RWPE2 (cell line): ENCODE measurements at regions not wholly inside any gene's neighbourhood (a gene's known extent, or its start where the extent isn't known, plus 50 kb on each side); places are given as distances from the start of the nearest gene placed in this dataset.

Experiments used
- ATAC-seq: fragments of 200-7000 bp; cut with Tn5 transposase; 3 replicates; pipeline ENCODE4 v1.9.1; 2021; ENCODE audit warnings: low read depth
- DNase-seq: peaks from one replicate; pipeline ENCODE4 v3.0.0-alpha.2; 2020; ENCODE audit warnings: low spot score
- H3K27ac ChIP-seq: fragments of 450-650 bp; 2 replicates; pipeline ENCODE4 v1.5.1; 2017; ENCODE audit warnings: mild to moderate bottlenecking; ENCODE audit not compliant: poor library complexity, severe bottlenecking
- H3K27me3 ChIP-seq: fragments of 250-450 bp; sonication (Bioruptor Pico); 2 replicates; pipeline ENCODE4 v1.5.1; 2021; ENCODE audit warnings: mild to moderate bottlenecking, moderate library complexity; ENCODE audit not compliant: insufficient read depth, poor library complexity, severe bottlenecking
- H3K36me3 ChIP-seq: fragments of 250-450 bp; sonication (Bioruptor Pico); 2 replicates; pipeline ENCODE4 v1.5.1; 2020; ENCODE audit warnings: low read depth, mild to moderate bottlenecking, moderate library complexity
- H3K4me1 ChIP-seq: fragments of 250-450 bp; sonication (Bioruptor Pico); 2 replicates; pipeline ENCODE4 v1.5.1; 2021; ENCODE audit warnings: mild to moderate bottlenecking, moderate library complexity; ENCODE audit not compliant: insufficient read depth, poor library complexity, severe bottlenecking
- H3K4me3 ChIP-seq: fragments of 250-450 bp; sonication (Bioruptor Pico); 2 replicates; pipeline ENCODE4 v1.5.1; 2021; ENCODE audit warnings: mild to moderate bottlenecking, moderate library complexity; ENCODE audit not compliant: severe bottlenecking
- H3K9me3 ChIP-seq: fragments of 250-450 bp; sonication (Bioruptor Pico); 2 replicates; pipeline ENCODE4 v1.5.1; 2021; ENCODE audit warnings: mild to moderate bottlenecking, moderate library complexity; ENCODE audit not compliant: severe bottlenecking
- TF ChIP-seq, protein P1 (sequence below): fragments of 450-650 bp; IDR thresholded peaks from one replicate; pipeline ENCODE4 v1.5.1; 2017; ENCODE audit warnings: mild to moderate bottlenecking, moderate library complexity; ENCODE audit not compliant: poor library complexity, severe bottlenecking

DNA sequence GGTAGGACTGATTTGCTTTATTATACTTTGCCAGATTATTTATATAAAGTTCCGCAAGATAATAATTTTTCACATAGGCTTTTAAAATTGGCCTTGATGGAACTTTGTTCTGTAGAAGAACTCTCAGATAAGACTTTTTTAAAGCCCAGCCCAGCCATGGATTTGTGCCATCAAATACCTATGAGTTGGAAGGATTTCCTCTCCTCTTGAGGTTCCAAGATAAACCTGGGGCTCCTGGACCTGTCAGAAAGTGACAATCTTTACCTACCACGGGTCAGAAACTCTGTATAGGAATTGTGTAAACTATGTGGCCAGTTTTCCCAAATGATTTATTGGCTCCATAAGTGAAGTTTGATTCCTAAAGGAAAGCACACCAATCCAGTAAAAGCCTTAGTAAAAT is 271.9 kb upstream of the GRID2 start:
- Histone ChIP-seq H3K27me3 (no peaks in the 10 kb centered on the region), H3K27ac (no peak overlapping the region), H3K4me1 (no peaks in the 10 kb centered on the region), H3K4me3 (no peak overlapping the region), H3K36me3 (no peaks in the 10 kb centered on the region), H3K9me3 (no peaks in the 10 kb centered on the region)
- no peak for ATAC-seq
- DNase-seq, result no peak
- TF ChIP-seq, protein P1, sequence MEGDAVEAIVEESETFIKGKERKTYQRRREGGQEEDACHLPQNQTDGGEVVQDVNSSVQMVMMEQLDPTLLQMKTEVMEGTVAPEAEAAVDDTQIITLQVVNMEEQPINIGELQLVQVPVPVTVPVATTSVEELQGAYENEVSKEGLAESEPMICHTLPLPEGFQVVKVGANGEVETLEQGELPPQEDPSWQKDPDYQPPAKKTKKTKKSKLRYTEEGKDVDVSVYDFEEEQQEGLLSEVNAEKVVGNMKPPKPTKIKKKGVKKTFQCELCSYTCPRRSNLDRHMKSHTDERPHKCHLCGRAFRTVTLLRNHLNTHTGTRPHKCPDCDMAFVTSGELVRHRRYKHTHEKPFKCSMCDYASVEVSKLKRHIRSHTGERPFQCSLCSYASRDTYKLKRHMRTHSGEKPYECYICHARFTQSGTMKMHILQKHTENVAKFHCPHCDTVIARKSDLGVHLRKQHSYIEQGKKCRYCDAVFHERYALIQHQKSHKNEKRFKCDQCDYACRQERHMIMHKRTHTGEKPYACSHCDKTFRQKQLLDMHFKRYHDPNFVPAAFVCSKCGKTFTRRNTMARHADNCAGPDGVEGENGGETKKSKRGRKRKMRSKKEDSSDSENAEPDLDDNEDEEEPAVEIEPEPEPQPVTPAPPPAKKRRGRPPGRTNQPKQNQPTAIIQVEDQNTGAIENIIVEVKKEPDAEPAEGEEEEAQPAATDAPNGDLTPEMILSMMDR, result no peak

DNA sequence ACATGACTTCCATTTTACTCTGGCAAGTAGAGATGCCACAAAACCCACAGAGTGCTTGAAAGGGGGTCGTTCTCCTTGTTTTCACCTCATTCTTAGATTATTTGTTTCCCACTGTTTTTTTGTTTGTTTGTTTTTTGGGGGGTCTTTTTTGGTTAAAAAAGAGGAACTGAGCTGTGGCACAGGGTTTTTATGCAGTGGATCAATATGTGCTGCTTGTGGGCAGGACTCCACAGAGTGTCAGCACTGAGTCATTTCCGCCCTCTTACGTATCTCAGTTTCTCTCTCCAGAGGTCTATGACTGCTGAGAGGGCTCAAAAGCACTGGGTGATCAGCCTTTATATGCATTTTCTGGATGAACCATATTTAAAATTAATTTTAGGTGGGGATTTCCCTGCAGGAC is 268.1 kb upstream of the GRID2 start:
- Histone ChIP-seq H3K27me3 (no peaks in the 10 kb centered on the region), H3K27ac (no peak overlapping the region), H3K36me3 (no peaks in the 10 kb centered on the region), H3K9me3 (no peaks in the 10 kb centered on the region), H3K4me1 (no peaks in the 10 kb centered on the region), H3K4me3 (no peak overlapping the region)
- DNase-seq (no peak), ATAC-seq (no peak)
- TF ChIP-seq, protein P1, result no peak

DNA sequence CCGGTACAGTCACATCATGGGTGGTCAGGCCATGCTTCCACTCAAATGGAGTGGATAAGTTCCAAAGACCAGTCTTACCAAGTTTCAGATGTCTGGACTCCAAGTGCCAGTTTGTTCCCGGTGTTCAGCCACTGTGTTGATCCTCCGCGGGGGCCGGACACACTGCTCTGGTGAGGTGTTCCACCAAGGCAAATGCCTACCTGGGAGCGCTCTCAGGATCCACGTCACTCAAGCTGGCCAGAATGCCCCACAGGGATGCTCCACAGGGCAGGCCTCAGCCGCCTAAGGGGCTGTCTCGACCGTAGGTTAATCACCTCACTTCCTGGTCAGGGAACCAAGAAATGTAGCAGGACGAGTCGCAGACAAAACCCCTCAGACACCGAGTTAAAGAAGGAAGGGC is 258.0 kb upstream of the GRID2 start:
- H3K9me3 ChIP-seq, result no peaks in the 10 kb centered on the region
- no peaks in the 10 kb centered on the region for H3K27me3 ChIP-seq
- H3K4me1 ChIP-seq, result no peaks in the 10 kb centered on the region
- H3K27ac ChIP-seq, result no peak overlapping the region
- no peak overlapping the region for H3K4me3 ChIP-seq
- no peak for ATAC-seq
- no peaks in the 10 kb centered on the region for H3K36me3 ChIP-seq
- TF ChIP-seq, protein P1, result no peak
- no peak for DNase-seq

DNA sequence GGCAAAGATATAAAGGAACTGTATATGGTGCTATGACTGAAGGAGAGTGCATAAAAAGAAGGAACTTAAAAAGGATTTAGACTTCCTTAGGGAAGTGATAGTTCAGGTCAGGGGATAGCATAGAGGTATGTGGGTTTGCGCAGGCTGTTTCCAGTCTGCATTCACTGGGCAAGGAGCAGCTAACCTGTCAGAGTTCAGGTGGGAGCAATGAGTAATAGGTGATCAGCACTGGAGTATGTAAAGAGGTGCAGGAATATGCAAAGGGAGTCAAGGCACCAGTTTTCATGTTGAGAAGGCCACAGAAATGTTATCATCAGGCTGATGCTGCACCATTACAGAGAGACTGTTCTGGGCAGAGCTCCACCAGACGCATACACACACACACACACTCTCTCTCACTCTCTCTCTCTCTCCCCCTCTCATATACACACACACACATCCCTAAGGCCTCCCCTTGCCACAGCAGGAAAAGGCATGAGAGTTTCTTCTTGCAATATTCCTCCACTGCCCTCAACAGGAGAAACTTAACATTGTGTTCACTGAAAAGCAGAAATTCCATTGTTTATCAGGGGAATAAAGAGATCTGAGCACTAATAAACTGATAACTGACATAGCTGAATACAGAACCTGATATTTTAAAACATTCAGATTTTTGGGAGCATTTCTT is 256.4 kb upstream of the GRID2 start:
- no peak overlapping the region for H3K27ac ChIP-seq
- TF ChIP-seq, protein P1, result peak; percentile 26

DNA sequence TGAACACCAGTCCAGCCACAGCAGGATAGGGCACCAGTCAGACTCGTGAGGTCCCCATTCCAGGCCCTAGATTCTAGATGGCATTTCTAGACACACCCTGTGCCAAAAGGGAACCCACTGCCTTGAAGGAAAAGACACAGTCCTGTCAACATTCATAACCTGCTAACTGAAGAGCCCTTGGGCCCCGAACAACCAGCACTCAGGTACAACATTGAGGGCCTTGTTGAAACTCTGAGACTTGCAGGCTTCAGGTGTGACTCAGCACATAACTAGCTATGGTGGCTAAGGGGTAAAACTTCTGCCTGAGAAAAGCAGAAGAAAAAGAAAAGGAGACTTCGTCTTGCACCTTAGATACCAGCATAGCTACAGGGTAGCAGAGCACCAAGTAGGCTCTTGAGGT is 252.9 kb upstream of the GRID2 start:
- Histone ChIP-seq H3K9me3 (no peaks in the 10 kb centered on the region), H3K4me3 (no peak overlapping the region), H3K4me1 (no peaks in the 10 kb centered on the region), H3K27me3 (no peaks in the 10 kb centered on the region), H3K27ac (no peak overlapping the region), H3K36me3 (no peaks in the 10 kb centered on the region)
- ATAC-seq (no peak), DNase-seq (no peak)
- TF ChIP-seq, protein P1, result no peak

More for the DNA sequence above, 256.4 kb upstream of the GRID2 start:
- no peaks in the 10 kb centered on the region for H3K36me3 ChIP-seq
- peak; percentile 35; the same call in 1 of the 3 replicates for ATAC-seq
- no peak overlapping the region for H3K4me3 ChIP-seq
- H3K27me3 ChIP-seq, result no peaks in the 10 kb centered on the region
- no peak for DNase-seq
- H3K4me1 ChIP-seq, result no peaks in the 10 kb centered on the region
- H3K9me3 ChIP-seq, result no peaks in the 10 kb centered on the region
